ENCODE measurements at regions not wholly inside any gene's neighbourhood (a gene's known extent, or its start where the extent isn't known, plus 50 kb on each side); places are given as distances from the start of the nearest gene placed in this dataset.

DNA sequence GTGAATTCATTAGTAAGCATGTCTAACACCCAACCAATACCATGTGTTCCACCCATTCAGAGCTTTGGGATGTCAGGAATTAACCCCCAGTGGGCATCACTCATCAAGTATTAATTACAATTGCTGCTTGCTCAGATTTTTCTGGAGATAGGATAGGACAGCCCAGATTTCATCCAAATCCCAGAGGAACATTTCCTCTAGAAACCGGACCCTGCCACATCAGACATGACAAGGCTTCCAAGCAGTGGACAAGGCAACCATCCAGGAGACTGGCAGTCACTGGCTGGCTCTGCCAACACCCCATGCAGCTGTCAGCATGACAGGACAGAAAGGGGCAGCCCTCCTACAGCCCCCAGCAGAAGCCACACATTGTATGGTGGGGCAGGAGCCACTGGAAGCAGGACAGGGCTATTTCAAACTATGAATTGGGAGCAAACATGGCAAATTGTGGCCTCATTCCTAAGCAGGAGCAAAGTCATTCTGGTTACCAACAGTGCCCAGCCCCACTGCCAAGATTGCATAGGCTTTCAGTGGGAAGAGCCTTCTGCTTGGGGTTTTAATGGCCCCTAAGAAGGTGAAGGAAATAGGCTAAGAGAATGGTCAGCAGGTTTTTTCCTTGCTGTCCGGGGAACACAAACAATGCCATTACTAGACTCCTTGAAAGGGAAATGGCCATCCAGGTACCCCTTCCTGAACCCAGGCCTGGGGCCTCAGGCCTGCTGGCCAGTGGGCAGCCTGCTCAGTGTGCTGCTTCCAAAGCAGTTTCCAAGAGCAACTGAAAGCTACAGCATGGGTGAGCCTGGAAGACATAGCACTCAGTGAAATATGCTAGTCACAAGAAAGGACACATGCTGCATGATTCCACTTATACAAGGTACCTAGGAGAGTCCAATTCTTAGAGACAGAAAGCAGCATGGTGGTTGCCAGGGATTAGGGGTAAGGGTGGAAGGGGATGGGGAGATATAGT, 294.7 kb upstream of the SLC30A5 start:
- Histone ChIP-seq H3K9me3 (ENCODE audit: control extremely low read depth in 1 of 5, control insufficient read depth in 4 of 5, insufficient read depth in 2 of 5, low read depth in 1 of 5, low read length in 4 of 5) (peaks cover 0 to 2% (median 0%) of the 10 kb centered on the region in 5 experiments), H3K4me3 (ENCODE audit: control insufficient read depth in 1 of 7, extremely low read depth in 1 of 7, insufficient read depth in 4 of 7, low read depth in 2 of 7, low read length in 6 of 7) (no peak overlapping the region), H3K4me1 (ENCODE audit: control extremely low read depth in 1 of 4, control insufficient read depth in 4 of 4, insufficient read depth in 4 of 4, low read length in 3 of 4) (no peaks in the 10 kb centered on the region), H3K36me3 (ENCODE audit: control insufficient read depth in 4 of 4, insufficient read depth in 4 of 4, low read length in 3 of 4) (no peaks in the 10 kb centered on the region), H3K27me3 (replicated peaks in 2 of 5; ENCODE audit: control insufficient read depth in 4 of 5, insufficient read depth in 5 of 5, low read length in 4 of 5) (peaks cover 0 to 1% (median 0%) of the 10 kb centered on the region in 5 experiments), H3K27ac (ENCODE audit: insufficient read depth in 1 of 2, low read depth in 1 of 2, low read length in 2 of 2, poor library complexity in 1 of 2, severe bottlenecking in 2 of 2) (no peak overlapping the region)
- 100% methylated on average over 2 of the region's 2 CpGs for WGBS (ENCODE audit: insufficient coverage)
- POLR2A ChIA-PET, result no interaction called here
- CTCF ChIA-PET, result interaction anchor here (1.2 kb wide), 1 partner anchor 8 kb away, joined by 3 read pairs; no protein-coding TSS in a partner anchor
- no peak for DNase-seq

DNA sequence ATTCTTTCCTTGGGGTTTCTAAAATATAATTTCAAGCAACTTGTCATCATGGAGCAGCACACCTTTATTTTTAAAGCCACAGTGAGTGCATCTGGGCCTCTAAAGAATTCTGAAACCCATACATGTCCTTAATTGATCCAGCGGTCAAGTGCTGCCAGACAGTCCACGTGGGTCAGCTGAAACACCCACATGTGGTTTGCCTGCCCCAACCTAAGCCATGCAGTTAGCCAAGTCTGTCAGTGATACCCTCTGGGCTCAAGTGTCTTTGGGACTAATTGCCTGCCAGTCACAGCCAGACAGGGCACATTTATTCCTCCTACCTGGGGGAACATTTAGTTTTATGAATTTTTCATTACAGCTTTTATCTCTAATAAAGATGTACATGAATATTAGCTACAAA, 291.4 kb upstream of the SLC30A5 start:
- POLR2A ChIA-PET, result no interaction called here
- 95% methylated on average over 2 of the region's 2 CpGs for WGBS (ENCODE audit: insufficient coverage)
- Histone ChIP-seq H3K4me3 (ENCODE audit: control insufficient read depth in 1 of 7, extremely low read depth in 1 of 7, insufficient read depth in 4 of 7, low read depth in 2 of 7, low read length in 6 of 7) (no peak overlapping the region), H3K36me3 (ENCODE audit: control insufficient read depth in 4 of 4, insufficient read depth in 4 of 4, low read length in 3 of 4) (no peaks in the 10 kb centered on the region), H3K27me3 (replicated peaks in 2 of 5; ENCODE audit: control insufficient read depth in 4 of 5, insufficient read depth in 5 of 5, low read length in 4 of 5) (no peaks in the 10 kb centered on the region), H3K4me1 (ENCODE audit: control extremely low read depth in 1 of 4, control insufficient read depth in 4 of 4, insufficient read depth in 4 of 4, low read length in 3 of 4) (no peaks in the 10 kb centered on the region), H3K9me3 (ENCODE audit: control extremely low read depth in 1 of 5, control insufficient read depth in 4 of 5, insufficient read depth in 2 of 5, low read depth in 1 of 5, low read length in 4 of 5) (peaks cover 0 to 8% (median 2%) of the 10 kb centered on the region in 5 experiments), H3K27ac (ENCODE audit: insufficient read depth in 1 of 2, low read depth in 1 of 2, low read length in 2 of 2, poor library complexity in 1 of 2, severe bottlenecking in 2 of 2) (no peak overlapping the region)
- DNase-seq, result no peak
- CTCF ChIA-PET, result no interaction called here

DNA sequence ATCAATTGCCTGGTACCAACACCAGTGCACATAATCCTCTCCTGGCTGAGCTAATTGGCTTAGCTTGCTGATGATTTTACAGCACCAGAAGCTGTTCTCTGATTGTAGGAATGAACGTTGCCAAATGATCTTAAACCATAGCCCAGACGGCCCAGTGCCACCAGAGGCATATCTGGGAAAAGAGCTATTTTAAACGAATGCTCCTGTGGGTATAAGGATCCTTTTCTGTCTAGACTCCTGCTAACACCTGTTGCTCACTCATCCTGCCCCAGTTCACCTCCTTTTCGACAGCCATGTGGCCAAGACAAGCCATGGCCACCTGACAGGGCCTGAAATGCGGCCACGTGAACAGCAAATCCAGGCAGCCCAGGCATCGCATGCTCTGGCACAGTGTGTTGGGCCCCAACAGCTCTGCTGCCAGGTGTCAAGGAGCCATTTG, 289.9 kb upstream of the SLC30A5 start:
- 92% methylated on average over 5 of the region's 7 CpGs for WGBS (ENCODE audit: insufficient coverage)
- Histone ChIP-seq H3K27ac (ENCODE audit: insufficient read depth in 1 of 2, low read depth in 1 of 2, low read length in 2 of 2, poor library complexity in 1 of 2, severe bottlenecking in 2 of 2) (no peak overlapping the region), H3K36me3 (ENCODE audit: control insufficient read depth in 4 of 4, insufficient read depth in 4 of 4, low read length in 3 of 4) (no peaks in the 10 kb centered on the region), H3K27me3 (replicated peaks in 2 of 5; ENCODE audit: control insufficient read depth in 4 of 5, insufficient read depth in 5 of 5, low read length in 4 of 5) (no peaks in the 10 kb centered on the region), H3K4me1 (ENCODE audit: control extremely low read depth in 1 of 4, control insufficient read depth in 4 of 4, insufficient read depth in 4 of 4, low read length in 3 of 4) (no peaks in the 10 kb centered on the region), H3K4me3 (ENCODE audit: control insufficient read depth in 1 of 7, extremely low read depth in 1 of 7, insufficient read depth in 4 of 7, low read depth in 2 of 7, low read length in 6 of 7) (no peak overlapping the region), H3K9me3 (ENCODE audit: control extremely low read depth in 1 of 5, control insufficient read depth in 4 of 5, insufficient read depth in 2 of 5, low read depth in 1 of 5, low read length in 4 of 5) (peaks cover 0 to 8% (median 2%) of the 10 kb centered on the region in 5 experiments)
- ChIA-PET POLR2A (no interaction called here), CTCF (no interaction called here)
- DNase-seq, result no peak

DNA sequence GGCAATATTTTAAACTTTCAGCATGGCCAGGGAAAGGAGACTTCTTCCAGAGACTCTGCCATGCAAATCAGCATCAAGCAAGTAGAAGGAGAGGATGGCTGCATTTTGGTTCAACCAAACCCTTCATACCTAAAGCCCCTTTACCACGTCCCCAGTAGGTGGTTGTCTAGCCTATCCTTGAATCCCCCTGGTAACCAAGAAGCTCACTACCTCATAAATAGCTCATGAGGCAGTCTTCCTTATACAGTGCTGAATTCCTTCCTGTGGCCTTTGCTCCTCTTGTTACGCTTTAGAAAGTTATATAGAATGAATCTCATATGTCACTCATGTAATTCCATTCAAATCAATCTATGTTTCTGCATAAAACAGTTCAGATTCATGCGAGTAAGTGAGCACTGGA, 289.5 kb upstream of the SLC30A5 start:
- H3K4me1 ChIP-seq (ENCODE audit: control extremely low read depth in 1 of 4, control insufficient read depth in 4 of 4, insufficient read depth in 4 of 4, low read length in 3 of 4), result no peaks in the 10 kb centered on the region
- WGBS (ENCODE audit: insufficient coverage), result 100% methylated on average over 1 of the region's 3 CpGs
- no peak overlapping the region for H3K27ac ChIP-seq (ENCODE audit: insufficient read depth in 1 of 2, low read depth in 1 of 2, low read length in 2 of 2, poor library complexity in 1 of 2, severe bottlenecking in 2 of 2)
- H3K27me3 ChIP-seq (replicated peaks in 2 of 5; ENCODE audit: control insufficient read depth in 4 of 5, insufficient read depth in 5 of 5, low read length in 4 of 5), result no peaks in the 10 kb centered on the region
- H3K36me3 ChIP-seq (ENCODE audit: control insufficient read depth in 4 of 4, insufficient read depth in 4 of 4, low read length in 3 of 4), result no peaks in the 10 kb centered on the region
- ChIA-PET CTCF (no interaction called here), POLR2A (interaction anchor here (0.6 kb wide), 1 partner anchor 42 kb away, joined by 3 read pairs; no protein-coding TSS in a partner anchor)
- no peak overlapping the region for H3K4me3 ChIP-seq (ENCODE audit: control insufficient read depth in 1 of 7, extremely low read depth in 1 of 7, insufficient read depth in 4 of 7, low read depth in 2 of 7, low read length in 6 of 7)
- H3K9me3 ChIP-seq (ENCODE audit: control extremely low read depth in 1 of 5, control insufficient read depth in 4 of 5, insufficient read depth in 2 of 5, low read depth in 1 of 5, low read length in 4 of 5), result peaks cover 0 to 8% (median 2%) of the 10 kb centered on the region in 5 experiments
- DNase-seq, result no peak

DNA sequence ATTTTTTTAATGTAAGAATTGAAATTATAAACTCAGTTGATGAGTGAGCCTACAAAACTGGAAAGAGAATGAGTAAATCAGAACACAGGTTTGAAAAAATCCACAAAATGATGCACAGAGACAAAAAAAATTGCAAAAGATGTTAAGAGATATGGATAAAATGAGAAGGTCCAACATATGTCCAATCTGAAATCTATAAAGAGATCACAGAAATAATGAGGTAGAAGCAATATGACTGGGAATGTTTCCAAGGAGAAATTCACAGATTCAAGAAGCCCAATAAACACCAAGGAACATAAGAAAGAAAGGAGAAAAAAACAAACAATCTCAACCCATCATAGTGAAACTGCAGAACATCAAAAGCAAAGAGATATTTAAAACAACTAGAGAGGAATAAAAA, 288.4 kb upstream of the SLC30A5 start:
- ChIA-PET CTCF (no interaction called here), POLR2A (no interaction called here)
- Histone ChIP-seq H3K9me3 (ENCODE audit: control extremely low read depth in 1 of 5, control insufficient read depth in 4 of 5, insufficient read depth in 2 of 5, low read depth in 1 of 5, low read length in 4 of 5) (peaks cover 0 to 8% (median 2%) of the 10 kb centered on the region in 5 experiments), H3K4me3 (ENCODE audit: control insufficient read depth in 1 of 7, extremely low read depth in 1 of 7, insufficient read depth in 4 of 7, low read depth in 2 of 7, low read length in 6 of 7) (no peak overlapping the region), H3K27me3 (replicated peaks in 2 of 5; ENCODE audit: control insufficient read depth in 4 of 5, insufficient read depth in 5 of 5, low read length in 4 of 5) (no peaks in the 10 kb centered on the region), H3K4me1 (ENCODE audit: control extremely low read depth in 1 of 4, control insufficient read depth in 4 of 4, insufficient read depth in 4 of 4, low read length in 3 of 4) (no peaks in the 10 kb centered on the region), H3K27ac (ENCODE audit: insufficient read depth in 1 of 2, low read depth in 1 of 2, low read length in 2 of 2, poor library complexity in 1 of 2, severe bottlenecking in 2 of 2) (no peak overlapping the region), H3K36me3 (ENCODE audit: control insufficient read depth in 4 of 4, insufficient read depth in 4 of 4, low read length in 3 of 4) (no peaks in the 10 kb centered on the region)
- DNase-seq, result no peak

DNA sequence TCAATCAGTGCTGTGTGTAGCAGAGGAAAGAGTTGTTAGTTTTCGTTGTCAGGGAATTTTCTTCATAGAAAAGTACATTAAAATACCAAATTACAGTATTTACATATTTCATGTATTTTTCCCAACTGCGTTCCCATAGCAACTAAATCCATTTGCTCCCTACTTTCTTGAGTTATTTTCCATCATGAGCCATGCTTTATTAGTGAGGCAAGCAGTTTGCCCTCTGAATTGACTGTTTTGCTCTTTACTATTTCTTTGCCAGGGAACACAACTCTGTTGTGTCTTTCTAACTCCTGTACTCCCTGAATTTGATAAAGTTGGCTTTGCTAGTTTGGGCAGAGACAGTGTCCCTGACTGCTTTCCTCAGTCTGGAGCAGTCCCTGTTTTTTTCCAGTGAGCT, 276.2 kb upstream of the SLC30A5 start:
- H3K9me3 ChIP-seq (ENCODE audit: control extremely low read depth in 1 of 5, control insufficient read depth in 4 of 5, insufficient read depth in 2 of 5, low read depth in 1 of 5, low read length in 4 of 5), result peaks cover 0 to 8% (median 2%) of the 10 kb centered on the region in 5 experiments
- H3K27me3 ChIP-seq (replicated peaks in 2 of 5; ENCODE audit: control insufficient read depth in 4 of 5, insufficient read depth in 5 of 5, low read length in 4 of 5), result no peaks in the 10 kb centered on the region
- ChIA-PET POLR2A (no interaction called here), CTCF (no interaction called here)
- H3K27ac ChIP-seq (ENCODE audit: insufficient read depth in 1 of 2, low read depth in 1 of 2, low read length in 2 of 2, poor library complexity in 1 of 2, severe bottlenecking in 2 of 2), result no peak overlapping the region
- no peak overlapping the region for H3K4me3 ChIP-seq (ENCODE audit: control insufficient read depth in 1 of 7, extremely low read depth in 1 of 7, insufficient read depth in 4 of 7, low read depth in 2 of 7, low read length in 6 of 7)
- 100% methylated on average over 1 of the region's 2 CpGs for WGBS (ENCODE audit: insufficient coverage)
- no peaks in the 10 kb centered on the region for H3K4me1 ChIP-seq (ENCODE audit: control extremely low read depth in 1 of 4, control insufficient read depth in 4 of 4, insufficient read depth in 4 of 4, low read length in 3 of 4)
- DNase-seq, result no peak
- no peaks in the 10 kb centered on the region for H3K36me3 ChIP-seq (ENCODE audit: control insufficient read depth in 4 of 4, insufficient read depth in 4 of 4, low read length in 3 of 4)

DNA sequence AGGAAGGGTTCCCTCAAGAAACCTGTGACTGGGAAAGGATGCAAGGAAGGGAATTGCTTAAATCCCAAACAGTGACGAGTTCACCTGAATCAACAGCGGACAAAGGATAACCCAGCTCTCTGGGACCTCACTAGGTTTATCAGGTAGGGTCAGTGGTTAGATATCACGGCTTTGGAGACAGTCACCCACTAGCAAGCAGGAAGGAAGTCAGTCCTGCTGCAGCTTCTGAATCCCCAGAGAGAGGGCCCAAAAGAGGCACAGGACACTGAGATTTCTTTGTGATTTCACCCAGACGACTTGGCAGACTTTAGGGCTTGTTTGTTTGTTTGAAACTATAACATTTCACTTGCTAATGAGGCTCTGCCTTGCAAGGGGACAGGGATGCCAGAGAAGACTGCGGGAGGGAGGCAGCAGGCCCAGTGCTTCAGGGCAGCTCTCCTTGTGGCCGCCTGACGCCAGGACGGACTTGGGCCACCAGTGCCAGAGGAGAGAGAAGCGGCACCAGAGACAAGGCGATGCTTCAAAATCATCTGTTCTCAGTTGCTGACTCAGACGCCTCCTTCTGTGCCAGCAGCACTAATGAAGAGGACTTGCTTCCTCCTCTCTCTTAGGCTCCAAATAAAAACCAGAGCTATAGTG, 275.6 kb upstream of the SLC30A5 start:
- 95% methylated on average over 9 of the region's 11 CpGs for WGBS (ENCODE audit: insufficient coverage)
- H3K36me3 ChIP-seq (ENCODE audit: control insufficient read depth in 4 of 4, insufficient read depth in 4 of 4, low read length in 3 of 4), result no peaks in the 10 kb centered on the region
- H3K4me3 ChIP-seq (ENCODE audit: control insufficient read depth in 1 of 7, extremely low read depth in 1 of 7, insufficient read depth in 4 of 7, low read depth in 2 of 7, low read length in 6 of 7), result no peak overlapping the region
- no peaks in the 10 kb centered on the region for H3K4me1 ChIP-seq (ENCODE audit: control extremely low read depth in 1 of 4, control insufficient read depth in 4 of 4, insufficient read depth in 4 of 4, low read length in 3 of 4)
- DNase-seq, result no peak
- ChIA-PET CTCF (no interaction called here), POLR2A (no interaction called here)
- peaks cover 0 to 2% (median 0%) of the 10 kb centered on the region in 5 experiments for H3K27me3 ChIP-seq (replicated peaks in 2 of 5; ENCODE audit: control insufficient read depth in 4 of 5, insufficient read depth in 5 of 5, low read length in 4 of 5)
- peaks cover 0 to 8% (median 2%) of the 10 kb centered on the region in 5 experiments for H3K9me3 ChIP-seq (ENCODE audit: control extremely low read depth in 1 of 5, control insufficient read depth in 4 of 5, insufficient read depth in 2 of 5, low read depth in 1 of 5, low read length in 4 of 5)
- H3K27ac ChIP-seq (ENCODE audit: insufficient read depth in 1 of 2, low read depth in 1 of 2, low read length in 2 of 2, poor library complexity in 1 of 2, severe bottlenecking in 2 of 2), result no peak overlapping the region

Data from common myeloid progenitor, CD34-positive (primary cell).